ENCODE measurements at regions not wholly inside any gene's neighbourhood (a gene's known extent, or its start where the extent isn't known, plus 50 kb on each side); places are given as distances from the start of the nearest gene placed in this dataset.

DNA sequence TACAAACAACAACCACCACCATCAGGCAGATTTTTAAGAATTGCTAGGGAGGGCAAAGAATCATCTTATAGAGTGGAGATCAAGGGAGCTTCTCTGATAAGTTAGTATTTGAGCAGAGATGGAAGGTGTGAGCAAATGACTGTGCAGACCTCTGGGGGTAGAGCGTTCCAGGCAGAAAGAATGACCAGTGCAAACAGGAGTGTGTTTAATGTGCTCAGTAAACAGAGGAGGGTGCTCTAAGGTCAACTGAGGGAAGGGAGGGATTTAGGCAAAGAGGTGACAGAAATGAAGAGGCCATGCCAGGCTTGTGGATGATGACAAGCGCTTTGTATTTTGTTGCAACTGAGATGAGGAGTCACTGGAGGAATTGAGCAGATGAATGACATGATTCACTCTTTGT is 172.5 kb upstream of the GJB5 start:
- ChIA-PET POLR2A (no interaction called here), CTCF (no interaction called here)

- ChIA-PET CTCF (no interaction called here), POLR2A (no interaction called here)
Observed at GRCh38 chr1:34587761-34588160, 167.1 kb upstream of the GJB5 start.

GRCh38 chr1:34590211-34590623 is 164.6 kb upstream of the GJB5 start:
- ChIA-PET POLR2A (no interaction called here), CTCF (no interaction called here)

DNA sequence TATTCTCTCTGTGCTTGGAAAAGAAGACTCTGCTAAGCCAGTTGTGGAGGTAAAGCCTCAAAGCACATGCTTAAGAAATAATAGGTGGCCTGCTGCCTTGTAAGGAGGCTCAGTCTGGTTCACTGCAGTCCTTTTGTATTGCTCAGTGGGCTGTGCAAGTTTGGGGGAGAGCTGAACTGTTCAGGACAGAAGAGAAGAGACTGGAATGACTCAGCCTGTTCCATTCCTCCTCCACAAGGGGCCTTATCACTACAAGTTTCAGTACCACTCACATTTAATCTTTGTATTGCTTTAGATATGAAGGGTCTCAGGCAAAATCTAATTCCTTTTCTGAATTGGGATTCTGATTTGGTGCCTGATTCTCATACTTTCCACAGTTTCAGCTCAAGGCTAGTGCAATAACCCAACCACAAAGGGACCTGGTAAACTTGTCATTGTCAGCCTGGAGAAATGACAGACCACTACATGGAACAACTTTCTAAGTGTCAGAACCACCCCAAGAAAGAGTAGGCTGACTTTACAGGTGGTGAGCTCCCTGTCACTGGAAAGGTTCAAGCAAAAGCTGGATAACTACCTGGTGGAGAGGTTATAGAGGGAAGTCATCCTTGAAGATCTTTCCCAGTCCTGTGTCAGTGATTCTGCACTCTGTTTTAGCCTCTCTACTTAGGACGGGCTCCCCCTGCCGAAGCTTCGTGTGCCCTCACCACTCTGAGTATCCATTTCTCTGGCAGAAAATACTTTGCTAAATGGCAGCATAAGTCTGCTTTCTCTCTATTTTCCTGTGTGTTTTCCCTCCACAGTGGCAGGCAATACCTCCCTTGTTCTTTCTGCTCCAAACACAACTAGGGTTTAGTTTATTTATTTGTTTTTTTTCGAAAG is 162.9 kb upstream of the GJB5 start:
- ChIA-PET POLR2A (no interaction called here), CTCF (no interaction called here)

- POLR2A ChIA-PET, result no interaction called here
- CTCF ChIA-PET, result interaction anchor here (1.2 kb wide), 1 partner anchor 137 kb away, joined by 7 read pairs; no protein-coding TSS in a partner anchor
Observed at GRCh38 chr1:34597877-34598514, 156.9 kb upstream of the GJB5 start.

DNA sequence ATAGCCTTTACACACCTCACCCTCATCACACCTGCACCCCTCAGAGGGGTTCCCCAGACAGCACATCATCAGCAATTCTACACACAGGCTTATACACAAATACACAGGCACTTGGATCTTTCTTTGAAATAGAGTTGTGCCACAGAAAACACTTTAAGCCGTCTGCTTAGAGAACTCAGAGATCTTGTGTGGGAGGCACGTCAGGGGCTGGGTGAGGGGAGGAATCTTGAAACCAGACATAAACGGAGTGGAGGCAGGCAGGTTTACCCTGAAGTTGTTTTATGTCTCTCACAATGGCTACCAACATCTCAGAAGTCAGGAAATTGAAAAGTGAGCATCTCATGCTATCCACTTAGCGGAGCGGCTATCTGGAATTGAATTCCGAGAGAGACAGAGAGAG is 151.9 kb upstream of the GJB5 start:
- ChIA-PET POLR2A (no interaction called here), CTCF (no interaction called here)

DNA sequence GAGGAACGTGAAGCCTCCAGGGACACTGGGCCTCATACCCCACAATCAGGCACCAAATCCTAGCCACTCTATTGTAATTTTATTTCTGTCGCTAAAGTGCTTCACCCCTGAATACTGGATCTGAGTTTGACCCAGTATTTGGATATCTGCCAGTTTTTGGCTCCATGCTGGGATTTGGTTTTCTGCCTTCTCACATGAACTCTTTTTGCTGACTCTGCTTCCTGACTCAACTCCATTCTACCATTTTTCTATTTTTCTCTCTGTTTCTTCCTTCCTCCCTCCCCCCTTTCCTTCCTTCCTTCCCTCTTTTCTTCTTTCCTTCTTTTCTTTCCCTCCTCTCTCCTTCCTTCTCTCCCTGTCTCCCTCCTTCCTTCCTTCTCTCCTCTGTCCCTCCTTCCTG is 151.3 kb upstream of the GJB5 start:
- CTCF ChIA-PET, result no interaction called here
- POLR2A ChIA-PET, result no interaction called here

DNA sequence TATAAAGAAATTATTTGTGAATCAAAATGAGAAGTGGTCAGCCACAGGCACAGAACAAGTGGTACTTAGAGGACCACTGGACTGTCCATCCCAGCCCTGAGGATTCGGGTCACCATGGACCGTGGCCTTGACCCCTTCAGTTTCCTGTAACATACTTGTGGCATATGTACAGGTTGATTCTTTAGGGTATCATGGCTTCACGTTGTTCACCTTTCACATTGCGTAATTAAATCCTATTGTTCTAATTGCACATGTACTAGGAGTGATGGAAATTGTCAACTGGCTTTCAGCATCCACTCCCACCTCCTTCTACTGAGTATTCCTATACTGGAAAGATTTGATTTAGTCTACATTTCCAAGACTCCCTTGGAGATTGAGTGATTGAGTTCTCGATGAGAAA is 148.3 kb upstream of the GJB5 start:
- POLR2A ChIA-PET, result no interaction called here
- CTCF ChIA-PET, result no interaction called here

- ChIA-PET POLR2A (no interaction called here), CTCF (no interaction called here)
Observed at GRCh38 chr1:34610063-34610462, 144.8 kb upstream of the GJB5 start.

DNA sequence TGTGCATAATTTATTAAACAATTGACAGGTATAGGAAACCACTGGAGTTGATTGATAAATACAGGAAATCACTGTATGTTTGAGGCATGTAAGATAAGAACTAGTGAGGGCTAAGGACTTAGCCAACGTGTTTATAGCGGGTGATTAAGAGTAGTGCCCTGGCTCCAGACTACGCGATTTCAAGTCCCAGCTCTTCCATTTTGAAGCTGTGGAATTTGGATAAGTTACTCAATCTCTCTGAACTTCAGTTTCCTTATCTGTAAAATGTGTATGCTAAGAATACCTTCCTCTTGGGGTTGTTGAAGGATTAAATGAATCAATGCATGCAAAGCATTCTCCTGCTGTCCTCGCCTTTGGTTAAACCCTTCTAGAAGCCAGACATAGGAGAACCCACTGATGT is 143.3 kb upstream of the GJB5 start:
- CTCF ChIA-PET, result no interaction called here
- POLR2A ChIA-PET, result interaction anchor here (0.7 kb wide), 1 partner anchor 981 kb away, joined by 3 read pairs; no protein-coding TSS in a partner anchor

GRCh38 chr1:34612091-34612827 is 142.6 kb upstream of the GJB5 start:
- ChIA-PET POLR2A (no interaction called here), CTCF (no interaction called here)

- POLR2A ChIA-PET, result interaction anchor here (0.5 kb wide), 1 partner anchor 9 kb away, joined by 3 read pairs; no protein-coding TSS in a partner anchor
- CTCF ChIA-PET, result no interaction called here
Observed at GRCh38 chr1:34617321-34618118, 137.3 kb upstream of the GJB5 start.

DNA sequence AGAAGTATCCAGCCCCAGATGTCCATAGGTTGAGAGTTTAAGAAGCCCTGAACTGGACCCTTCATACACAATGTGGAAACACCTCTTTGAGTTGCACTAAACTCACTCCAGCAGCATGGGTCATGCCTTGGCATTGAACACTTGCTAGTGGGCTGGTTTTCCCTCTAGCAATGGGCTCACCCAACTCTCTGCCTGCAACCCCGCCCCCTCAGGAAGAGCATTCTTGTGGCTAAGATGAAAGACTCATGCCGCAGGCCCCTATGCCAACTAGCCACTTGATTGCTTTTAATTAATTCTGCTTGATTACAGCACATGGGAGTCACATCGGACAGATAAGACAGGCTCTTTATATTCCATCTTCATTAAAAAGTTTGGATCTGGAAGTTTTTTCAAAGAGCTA is 136.5 kb upstream of the GJB5 start:
- POLR2A ChIA-PET, result interaction anchor here (0.5 kb wide), 1 partner anchor 8 kb away, joined by 3 read pairs; no protein-coding TSS in a partner anchor

DNA sequence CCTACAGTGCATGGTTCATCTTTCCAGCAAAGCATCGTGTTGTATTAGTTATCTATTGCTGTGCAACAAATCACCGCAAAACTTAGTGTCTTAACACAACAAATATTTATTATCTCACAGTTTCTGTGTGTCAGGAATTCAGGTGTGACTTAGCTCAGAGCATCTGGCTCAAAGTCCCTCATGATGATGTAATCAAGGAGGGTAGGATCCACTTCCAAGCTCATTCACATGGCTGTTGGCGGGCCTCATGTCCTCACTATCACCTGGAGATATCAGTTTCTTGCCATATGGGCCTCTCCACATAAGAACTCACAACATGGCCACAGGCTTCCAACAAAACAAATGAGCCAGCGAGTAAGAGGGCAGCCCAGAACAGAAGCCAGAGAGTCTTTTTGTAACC is 135.6 kb upstream of the GJB5 start:
- ChIA-PET CTCF (no interaction called here), POLR2A (no interaction called here)

More for the DNA sequence above, 136.5 kb upstream of the GJB5 start:
- CTCF ChIA-PET, result no interaction called here

GRCh38 chr1:34621916-34622315 is 132.9 kb upstream of the GJB5 start:
- POLR2A ChIA-PET, result no interaction called here

GRCh38 chr1:34625521-34626015 is 129.3 kb upstream of the GJB5 start:
- CTCF ChIA-PET, result no interaction called here
- POLR2A ChIA-PET, result no interaction called here

More at GRCh38 chr1:34621916-34622315, 132.9 kb upstream of the GJB5 start:
- CTCF ChIA-PET, result no interaction called here

GRCh38 chr1:34627465-34628240 is 127.2 kb upstream of the GJB5 start:
- ChIA-PET POLR2A (no interaction called here), CTCF (no interaction called here)

GRCh38 chr1:34631126-34631525 is 123.7 kb upstream of the GJB5 start:
- CTCF ChIA-PET, result no interaction called here
- POLR2A ChIA-PET, result no interaction called here

- ChIA-PET CTCF (no interaction called here), POLR2A (no interaction called here)
Observed at GRCh38 chr1:34639701-34640100, 115.1 kb upstream of the GJB5 start.

Data from activated CD8-positive, alpha-beta memory T cell treated with anti-CD3 and anti-CD28 coated beads for 36 hours (primary cell).